Neural cell (in vitro differentiated cells): ENCODE measurements at regions not wholly inside any gene's neighbourhood (a gene's known extent, or its start where the extent isn't known, plus 50 kb on each side); places are given as distances from the start of the nearest gene placed in this dataset.

ENCODE experiments used
- CTCF ChIP-seq: fragments of 450-650 bp; IDR thresholded peaks from 2 replicates; pipeline ENCODE4 v1.5.1; 2014; ENCODE audit warnings: antibody characterized with exemption, mild to moderate bottlenecking, moderate library complexity; ENCODE audit not compliant: poor library complexity, severe bottlenecking
- EZH2 ChIP-seq: fragments of 200-600, 300-800 bp; shearing (Covaris generic), sonication (generic); IDR thresholded peaks from 2 replicates; pipeline ENCODE4 v1.6.1; 2014; ENCODE audit warnings: antibody characterized with exemption, low read length, borderline replicate concordance, mild to moderate bottlenecking; ENCODE audit not compliant: insufficient read depth, poor library complexity, severe bottlenecking
- RAD21 ChIP-seq: fragments of 450-650 bp; conservative IDR thresholded peaks from 2 replicates; pipeline ENCODE4 v1.6.1; 2014; ENCODE audit warnings: antibody characterized with exemption, mild to moderate bottlenecking, moderate library complexity
- REST ChIP-seq: IDR thresholded peaks from 2 replicates; pipeline ENCODE4 v1.6.1; 2012; ENCODE audit warnings: borderline replicate concordance

DNA sequence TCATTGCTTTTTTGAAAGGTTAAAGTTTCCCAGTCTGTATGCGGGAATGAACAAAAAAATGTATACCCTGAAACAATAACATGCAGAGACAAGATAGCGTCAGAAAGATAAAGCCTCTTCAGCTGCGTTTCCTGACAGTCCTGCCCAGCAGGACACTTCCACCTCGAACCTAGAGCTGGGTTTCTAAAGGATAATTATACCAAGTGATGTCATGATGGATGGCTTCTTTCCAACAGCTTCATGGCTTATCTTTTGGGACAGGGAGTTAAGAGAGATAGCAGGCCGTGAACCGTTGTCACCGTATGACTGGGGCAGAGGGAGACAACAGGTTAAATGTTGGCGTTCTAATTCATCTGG lies 267.6 kb upstream of the SGK1 start:
- no peak for TF ChIP-seq CTCF
- TF ChIP-seq EZH2, result no peak
- no peak for TF ChIP-seq RAD21
- no peak for TF ChIP-seq REST
